ENCODE measurements at regions not wholly inside any gene's neighbourhood (a gene's known extent, or its start where the extent isn't known, plus 50 kb on each side); places are given as distances from the start of the nearest gene placed in this dataset.

DNA sequence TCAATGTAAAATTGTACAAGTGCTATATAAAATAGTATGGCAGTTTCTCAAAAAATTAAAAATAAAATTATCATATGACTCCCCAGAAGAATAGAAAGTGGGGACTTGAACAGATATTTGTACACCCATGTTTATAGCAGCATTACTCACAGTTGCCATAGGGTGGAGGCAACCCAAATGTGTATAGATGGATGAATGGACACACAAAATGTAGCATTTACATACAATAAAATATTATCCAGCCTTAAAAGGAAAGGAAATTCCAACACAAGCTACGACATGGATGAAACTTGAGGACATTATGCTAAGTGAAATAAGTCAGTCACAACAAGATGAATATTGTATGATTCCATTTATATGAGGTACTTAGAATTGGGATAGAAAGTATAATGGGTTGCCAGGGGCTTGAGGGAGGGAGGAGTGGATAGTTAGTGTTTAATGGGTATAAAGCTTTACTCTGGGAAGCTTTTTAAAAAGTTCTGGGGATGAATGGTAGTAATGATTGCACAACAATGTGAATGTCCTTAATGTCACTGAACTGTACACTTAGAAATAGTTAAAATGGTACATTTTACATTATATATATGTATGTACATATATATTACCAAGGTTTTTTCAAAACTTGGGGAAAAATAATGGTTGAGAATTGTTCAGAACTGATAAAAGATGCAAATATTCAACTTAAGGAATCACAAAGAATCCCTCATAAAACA, 53.0 kb upstream of the ADORA3 start:
- no peak for ATAC-seq (replicated peaks)
- Mint-ChIP-seq H3K4me1 (ENCODE audit: low read depth in 2 of 2) (peaks cover 0 to 2% of the 10 kb centered on the region in 2 donors), H3K27me3 (no peaks in the 10 kb centered on the region), H3K4me3 (no peak overlapping the region), H3K27ac (no peak overlapping the region), H3K36me3 (ENCODE audit: insufficient read depth) (no peaks in the 10 kb centered on the region), H3K9me3 (no peaks in the 10 kb centered on the region)
- DNase-seq, result no peak

DNA sequence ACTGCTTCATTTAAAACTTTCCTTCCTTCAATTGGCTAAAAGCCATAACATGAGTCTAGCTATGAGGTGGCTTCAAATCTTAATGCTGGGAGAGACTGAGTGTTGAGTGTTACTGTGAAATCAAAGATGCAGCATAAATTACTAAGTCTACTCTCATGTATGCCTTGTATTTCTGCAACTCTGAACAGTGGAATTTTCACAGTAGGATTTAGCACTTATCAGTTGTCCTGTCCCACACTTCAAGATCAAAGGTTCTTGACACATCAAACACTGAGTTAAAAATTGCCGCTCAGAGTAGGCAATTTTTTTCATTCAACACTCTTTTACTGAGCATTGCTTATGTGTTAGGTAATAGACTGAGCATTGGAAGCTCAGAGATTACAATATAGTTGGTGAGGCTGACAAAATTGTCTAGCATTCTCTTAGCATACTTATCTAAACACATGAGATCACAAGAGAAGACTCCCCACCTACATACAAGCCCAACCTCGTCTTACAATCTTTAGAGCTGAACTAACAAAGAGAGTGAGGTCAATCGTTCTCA, 56.4 kb upstream of the ADORA3 start:
- ATAC-seq (replicated peaks) (no peak), DNase-seq (no peak)
- H3K27me3 Mint-ChIP-seq, result no peaks in the 10 kb centered on the region
- no peaks in the 10 kb centered on the region for H3K4me1 Mint-ChIP-seq (ENCODE audit: low read depth in 2 of 2)
- H3K9me3 Mint-ChIP-seq, result no peaks in the 10 kb centered on the region
- H3K27ac Mint-ChIP-seq, result no peak overlapping the region
- no peak overlapping the region for H3K4me3 Mint-ChIP-seq
- H3K36me3 Mint-ChIP-seq (ENCODE audit: insufficient read depth), result no peaks in the 10 kb centered on the region

DNA sequence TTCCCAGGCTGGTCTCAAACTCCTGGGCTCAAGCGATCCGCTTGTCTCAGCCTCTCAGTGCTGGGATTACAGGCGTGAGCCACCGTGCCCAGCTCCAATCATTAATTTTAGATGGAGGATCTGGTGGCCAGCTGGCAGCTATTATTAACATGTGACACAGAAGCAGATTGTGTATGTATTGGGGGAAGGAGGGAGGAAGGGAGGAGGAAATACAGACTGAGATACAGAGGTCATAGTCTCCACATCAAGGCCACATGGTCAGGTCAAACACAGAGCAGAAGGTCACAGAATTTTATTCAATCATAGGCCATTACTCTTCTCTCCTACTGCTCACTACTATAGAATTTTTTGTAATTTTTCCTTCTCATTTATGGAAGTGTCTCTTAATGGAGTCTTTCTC, 57.9 kb upstream of the ADORA3 start:
- DNase-seq (no peak), ATAC-seq (replicated peaks) (no peak)
- H3K27ac Mint-ChIP-seq, result peak overlapping the region in 1 of 2 donors; percentile 11
- no peak overlapping the region for H3K4me3 Mint-ChIP-seq
- peaks cover 0 to 2% of the 10 kb centered on the region in 2 donors for H3K4me1 Mint-ChIP-seq (ENCODE audit: low read depth in 2 of 2)
- H3K36me3 Mint-ChIP-seq (ENCODE audit: insufficient read depth), result no peaks in the 10 kb centered on the region
- no peaks in the 10 kb centered on the region for H3K27me3 Mint-ChIP-seq
- no peaks in the 10 kb centered on the region for H3K9me3 Mint-ChIP-seq

DNA sequence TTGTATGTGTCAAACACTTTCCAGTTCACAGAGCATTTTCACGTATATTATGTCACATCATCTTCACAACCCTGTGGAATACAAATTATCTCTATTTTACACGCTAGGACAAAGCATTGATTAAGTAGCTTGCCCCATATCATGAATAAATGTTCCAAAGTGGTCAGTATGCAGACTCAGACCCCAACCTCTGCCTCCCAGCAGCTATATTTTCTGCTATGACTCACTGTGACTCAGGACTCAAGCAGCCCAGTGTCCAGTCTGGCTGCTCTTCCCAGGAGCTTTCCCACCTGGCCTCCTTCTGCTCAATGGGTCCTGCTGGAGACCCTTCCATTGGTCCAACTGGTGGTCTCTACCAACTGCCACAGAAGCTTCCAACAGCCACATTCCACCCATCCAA, 56.0 kb upstream of the RAP1A start:
- H3K4me3 Mint-ChIP-seq, result no peak overlapping the region
- H3K4me1 Mint-ChIP-seq (ENCODE audit: low read depth in 2 of 2), result peaks cover 0 to 2% of the 10 kb centered on the region in 2 donors

DNA sequence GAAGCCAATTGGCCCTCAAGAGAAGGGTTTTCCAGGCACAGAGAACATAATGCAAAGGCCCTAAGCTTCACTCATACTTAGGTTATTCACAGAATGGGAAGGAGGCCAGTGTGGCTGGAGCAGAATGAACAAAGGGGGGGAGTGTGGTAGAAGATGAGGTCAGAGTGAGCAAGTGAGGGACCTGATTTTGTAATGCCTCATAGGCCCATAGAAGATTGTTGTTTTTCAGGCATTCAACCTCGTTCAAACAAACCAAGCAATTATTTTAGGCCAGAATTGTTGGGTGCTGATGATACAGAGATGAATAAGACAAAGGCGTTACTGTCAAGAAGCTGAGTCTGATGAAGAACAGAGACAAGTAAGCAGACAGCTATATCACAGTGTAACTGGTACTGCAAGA, 54.5 kb upstream of the RAP1A start:
- no peaks in the 10 kb centered on the region for H3K9me3 Mint-ChIP-seq
- no peak overlapping the region for H3K4me3 Mint-ChIP-seq
- ATAC-seq (replicated peaks), result no peak
- no peak overlapping the region for H3K27ac Mint-ChIP-seq
- H3K36me3 Mint-ChIP-seq (ENCODE audit: insufficient read depth), result no peaks in the 10 kb centered on the region
- peaks cover 0 to 2% of the 10 kb centered on the region in 2 donors for H3K4me1 Mint-ChIP-seq (ENCODE audit: low read depth in 2 of 2)
- no peaks in the 10 kb centered on the region for H3K27me3 Mint-ChIP-seq
- no peak for DNase-seq

More for the DNA sequence above, 56.0 kb upstream of the RAP1A start:
- ATAC-seq (replicated peaks), result no peak
- Mint-ChIP-seq H3K27me3 (no peaks in the 10 kb centered on the region), H3K9me3 (no peaks in the 10 kb centered on the region), H3K27ac (no peak overlapping the region), H3K36me3 (ENCODE audit: insufficient read depth) (no peaks in the 10 kb centered on the region)
- no peak for DNase-seq

DNA sequence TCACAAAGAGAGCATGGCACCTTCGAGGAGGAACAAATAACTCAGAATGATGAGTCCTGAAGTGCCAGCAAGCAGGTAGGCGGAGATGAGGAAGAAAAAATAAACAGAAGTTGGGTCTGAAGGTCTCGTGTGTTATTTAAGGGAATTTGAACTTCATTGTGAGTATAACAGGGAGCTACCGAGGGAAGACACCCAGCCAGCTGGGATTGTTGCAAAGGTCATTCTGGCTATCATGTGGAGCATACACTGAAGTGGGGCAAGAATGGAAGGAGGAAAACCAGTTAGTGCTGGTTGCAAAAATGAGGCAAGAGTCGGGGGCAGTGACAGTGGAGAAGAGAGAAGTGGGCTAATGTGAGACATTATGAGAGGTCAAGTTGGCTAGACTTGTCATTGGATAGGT, 53.6 kb upstream of the RAP1A start:
- Mint-ChIP-seq H3K4me3 (no peak overlapping the region), H3K36me3 (ENCODE audit: insufficient read depth) (no peaks in the 10 kb centered on the region), H3K27me3 (no peaks in the 10 kb centered on the region), H3K4me1 (ENCODE audit: low read depth in 2 of 2) (peaks cover 6 to 8% of the 10 kb centered on the region in 2 donors), H3K9me3 (no peaks in the 10 kb centered on the region), H3K27ac (no peak overlapping the region)
- DNase-seq (no peak), ATAC-seq (replicated peaks) (no peak)

DNA sequence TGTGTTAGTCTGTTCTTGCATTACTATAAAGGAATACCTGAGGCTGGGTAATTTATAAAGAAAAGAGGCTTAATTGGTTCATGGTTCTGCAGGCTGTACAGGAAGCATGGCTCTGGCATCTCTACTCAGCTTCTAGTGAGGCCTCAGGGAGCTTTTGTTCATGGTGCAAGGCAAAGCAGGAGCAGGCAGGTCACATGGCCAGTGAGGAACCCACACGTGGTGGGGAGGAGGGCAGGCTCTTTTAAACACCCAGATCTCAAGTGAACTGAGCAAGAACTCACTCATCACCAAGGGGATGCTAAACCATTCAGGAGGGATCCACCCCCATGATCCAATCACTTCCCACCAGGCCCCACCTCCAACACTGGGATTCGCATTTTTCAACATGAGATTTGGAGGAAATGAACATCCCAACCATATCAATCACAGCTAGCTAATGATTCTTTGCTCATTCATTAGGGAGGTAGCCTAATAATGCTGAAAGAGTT, 51.4 kb upstream of the RAP1A start:
- Mint-ChIP-seq H3K27me3 (no peaks in the 10 kb centered on the region), H3K9me3 (no peaks in the 10 kb centered on the region), H3K27ac (peak overlapping the region in 1 of 2 donors; percentile 20), H3K36me3 (ENCODE audit: insufficient read depth) (no peaks in the 10 kb centered on the region), H3K4me3 (no peak overlapping the region), H3K4me1 (ENCODE audit: low read depth in 2 of 2) (peaks cover 8% of the 10 kb centered on the region in 2 donors)
- ATAC-seq (replicated peaks) (no peak), DNase-seq (no peak)
